HCT116 (cell line): ENCODE measurements at regions not wholly inside any gene's neighbourhood (a gene's known extent, or its start where the extent isn't known, plus 50 kb on each side); places are given as distances from the start of the nearest gene placed in this dataset.
"Not testable (repeated sequence)": the region's sequence is repeated elsewhere in the genome, so short reads cannot be mapped to it uniquely, and the experiment has no call there.

Experiments used
- ATAC-seq: fragments of 200-7000 bp; cut with Tn5 transposase; 2 replicates; pipeline ENCODE4 v1.9.1; 2020; ENCODE audit warnings: mild to moderate bottlenecking, moderate library complexity
- BruUV-seq: library from RNA; stranded (reverse); fragments of 400-500 nt; replicated peaks from 2 replicates; lab custom pipeline; 2021; lab: Mats Ljungman, UMichigan
- CTCF ChIA-PET: fragments of 300-600 bp; sonication (Branson Sonifier 250); formaldehyde crosslinking; loops from one replicate; lab custom pipeline; 2021; ENCODE audit warnings: antibody characterized with exemption; lab: Charles Lee
- POLR2A ChIA-PET: fragments of 300-600, 350-600 bp; sonication (Branson Sonifier 250); formaldehyde crosslinking; loops from one replicate; lab custom pipeline; 2021; ENCODE audit warnings: antibody characterized with exemption; lab: Charles Lee
- RAD21 ChIA-PET, 2 experiments: fragments of 300-600 bp; sonication (Branson Sonifier 250); formaldehyde crosslinking; loops; one replicate each; lab custom pipeline; 2023; ENCODE audit warnings: low total read pairs in 2 of 2; ENCODE audit not compliant: uncharacterized antibody in 2 of 2, unreplicated experiment in 2 of 2, low non-redundant PET in 1 of 2; lab: Charles Lee
- DNase-seq: peaks from one replicate; pipeline ENCODE4 v3.0.0-alpha.2; 2010; ENCODE audit warnings: low read depth, low spot score
- H2AFZ ChIP-seq: fragments of 200-600 bp; shearing (Covaris generic), sonication (generic); 2 replicates; pipeline ENCODE4 v1.6.1; 2017; ENCODE audit warnings: low read depth, mixed run types, mixed read lengths, antibody characterized with exemption, low read length; ENCODE audit not compliant: poor library complexity, severe bottlenecking
- H3K27ac ChIP-seq: 2 replicates; pipeline ENCODE4 v1.5.1; 2012; ENCODE audit warnings: low read depth, low read length
- H3K27me3 ChIP-seq: fragments of 200-600 bp; sonication (generic); 2 replicates; pipeline ENCODE4 v1.6.1; 2016; ENCODE audit warnings: mixed run types, low read length, mixed read lengths; ENCODE audit not compliant: insufficient read depth
- H3K36me3 ChIP-seq, 2 experiments: fragments of 200-500 bp in 1 of 2; fragments of 200-600 bp in 1 of 2; sonication (Bioruptor generic) in 1 of 2; sonication (generic) in 1 of 2; 2 replicates each; pipeline versions ENCODE4 v1.5.1 to v1.6.1; 2014 to 2016; ENCODE audit warnings: low read length in 2 of 2, inconsistent platforms in 1 of 2, mixed read lengths in 1 of 2, mixed run types in 1 of 2; ENCODE audit not compliant: insufficient read depth in 2 of 2, control insufficient read depth in 1 of 2
- H3K4me1 ChIP-seq, 2 experiments: fragments of 200-600 bp in 1 of 2; sonication (generic) in 1 of 2; 2 replicates each; pipeline versions ENCODE4 v1.5.1 to v1.6.1; 2012 to 2017; ENCODE audit warnings: low read length in 2 of 2, inconsistent platforms in 1 of 2, mild to moderate bottlenecking in 1 of 2, mixed read lengths in 1 of 2, mixed run types in 1 of 2, moderate library complexity in 1 of 2; ENCODE audit not compliant: insufficient read depth in 2 of 2, control insufficient read depth in 1 of 2
- H3K4me2 ChIP-seq: fragments of 200-600 bp; sonication (generic); 2 replicates; pipeline ENCODE4 v1.6.1; 2017; ENCODE audit warnings: mixed run types, low read length, mixed read lengths
- H3K4me3 ChIP-seq, 2 experiments: fragments of 200-600 bp in 1 of 2; sonication (generic) in 1 of 2; replicated peaks in 1 of 2; 2 replicates each; pipeline ENCODE4 v1.5.1; 2011 to 2016; ENCODE audit warnings: low read length in 2 of 2, control low read depth in 1 of 2, low read depth in 1 of 2, mild to moderate bottlenecking in 1 of 2, mixed read lengths in 1 of 2, mixed run types in 1 of 2
- H3K79me2 ChIP-seq: fragments of 200-600 bp; sonication (generic); 2 replicates; pipeline ENCODE4 v1.6.1; 2017; ENCODE audit warnings: mild to moderate bottlenecking, mixed run types, low read length, moderate library complexity, mixed read lengths; ENCODE audit not compliant: insufficient read depth
- H3K9ac ChIP-seq: fragments of 200-600 bp; sonication (generic); 2 replicates; pipeline ENCODE4 v1.6.1; 2016; ENCODE audit warnings: low read length, mixed read lengths
- H3K9me2 ChIP-seq: fragments of 200-600 bp; sonication (generic), shearing (Covaris generic); 2 replicates; pipeline ENCODE4 v1.6.1; 2017; ENCODE audit warnings: mixed run types, mild to moderate bottlenecking, moderate library complexity; ENCODE audit not compliant: insufficient read depth
- H3K9me3 ChIP-seq, 2 experiments: fragments of 200-500 bp in 1 of 2; fragments of 200-600 bp in 1 of 2; sonication (Bioruptor generic) in 1 of 2; sonication (generic) in 1 of 2; 2 replicates each; pipeline ENCODE4 v1.6.1; 2014 to 2017; ENCODE audit warnings: low read length in 2 of 2, mixed read lengths in 2 of 2, inconsistent platforms in 1 of 2, low read depth in 1 of 2, mild to moderate bottlenecking in 1 of 2, mixed run types in 1 of 2, moderate library complexity in 1 of 2; ENCODE audit not compliant: control insufficient read depth in 1 of 2, insufficient read depth in 1 of 2
- H4K20me1 ChIP-seq: fragments of 200-600 bp; sonication (generic), shearing (Covaris generic); 2 replicates; pipeline ENCODE4 v1.6.1; 2017; ENCODE audit warnings: mixed run types, mild to moderate bottlenecking, moderate library complexity; ENCODE audit not compliant: insufficient read depth
- EZH2 ChIP-seq: fragments of 200-600 bp; sonication (generic); IDR thresholded peaks from 2 replicates; pipeline ENCODE4 v1.6.1; 2017; ENCODE audit warnings: antibody characterized with exemption, mixed run types
- JUND ChIP-seq: IDR thresholded peaks from 2 replicates; pipeline ENCODE4 v1.6.1; 2012
- intact Hi-C: fragments of 100-400 bp; cut with micrococcal nuclease; formaldehyde crosslinking; loops from 2 replicates; pipeline ENCODE4 v1.10.0; 2022

GRCh38 chrX:153251952-153252351, 69.6 kb downstream of the PNMA6F start:
- BruUV-seq, H3K27ac ChIP-seq, H3K4me1 ChIP-seq, DNase-seq, POLR2A ChIA-PET, H3K4me2 ChIP-seq, H3K9me3 ChIP-seq, H3K9me2 ChIP-seq, CTCF ChIA-PET, H3K4me3 ChIP-seq, H3K27me3 ChIP-seq, ATAC-seq, H3K79me2 ChIP-seq, RAD21 ChIA-PET, intact Hi-C loops, H4K20me1 ChIP-seq, H3K9ac ChIP-seq, H3K36me3 ChIP-seq, H2AFZ ChIP-seq: not testable (repeated sequence)

GRCh38 chrX:153250762-153251161, 70.8 kb downstream of the PNMA6F start:
- H4K20me1 ChIP-seq, H3K27ac ChIP-seq, BruUV-seq, H3K36me3 ChIP-seq, RAD21 ChIA-PET, intact Hi-C loops, DNase-seq, H3K9ac ChIP-seq, POLR2A ChIA-PET, CTCF ChIA-PET, H3K9me3 ChIP-seq, ATAC-seq, H3K4me1 ChIP-seq, H2AFZ ChIP-seq, H3K4me2 ChIP-seq, H3K9me2 ChIP-seq, H3K4me3 ChIP-seq, H3K79me2 ChIP-seq: not testable (repeated sequence)
- H3K27me3 ChIP-seq, result peaks cover 11% of the 10 kb centered on the region

- POLR2A ChIA-PET, result no interaction called here
- no peak overlapping the region for H2AFZ ChIP-seq
- RAD21 ChIA-PET, result no interaction called here
- peaks cover 52% of the 10 kb centered on the region for H3K27me3 ChIP-seq
- no peaks in the 10 kb centered on the region for H4K20me1 ChIP-seq
- no peak overlapping the region for H3K4me3 ChIP-seq
- H3K4me1 ChIP-seq, result no peaks in the 10 kb centered on the region
- H3K9ac ChIP-seq, result no peak overlapping the region
- peak; percentile 55 for ATAC-seq
- H3K9me3 ChIP-seq, result no peaks in the 10 kb centered on the region
- H3K36me3 ChIP-seq, result no peaks in the 10 kb centered on the region
- no peaks in the 10 kb centered on the region for H3K79me2 ChIP-seq
- intact Hi-C loops, result no loop called here
- no TSS peak for BruUV-seq
- H3K9me2 ChIP-seq, result no peaks in the 10 kb centered on the region
- H3K27ac ChIP-seq, result no peak overlapping the region
- DNase-seq, result no peak
- CTCF ChIA-PET, result no interaction called here
- no peak overlapping the region for H3K4me2 ChIP-seq
- TF ChIP-seq JUND, result 0 out of 2 replicates have a peak, but pooled peaks have one; percentile 22
- TF ChIP-seq EZH2, result no peak
These were observed 66.2 kb downstream of the MAGEA1 start for GRCh38 chrX:153245288-153245731.
